B cell (primary cell): ENCODE measurements at regions not wholly inside any gene's neighbourhood (a gene's known extent, or its start where the extent isn't known, plus 50 kb on each side); places are given as distances from the start of the nearest gene placed in this dataset.

Experiments
- ATAC-seq: fragments of 200-7000 bp; cut with Tn5 transposase; one replicate; pipeline ENCODE4 v1.10.0; 2021; ENCODE audit warnings: low read depth, mild to moderate bottlenecking, moderate number of reproducible peaks, moderate library complexity
- CTCF ChIA-PET: fragments of 350-600 bp; sonication (Branson Sonifier 250); formaldehyde crosslinking; loops from one replicate; lab custom pipeline; 2021; ENCODE audit warnings: antibody characterized with exemption, inconsistent platforms; lab: Charles Lee
- POLR2A ChIA-PET: fragments of 350-600 bp; sonication (Branson Sonifier 250); formaldehyde crosslinking; loops from one replicate; lab custom pipeline; 2021; ENCODE audit warnings: antibody characterized with exemption; lab: Charles Lee
- DNase-seq: peaks from one replicate; pipeline ENCODE4 v3.0.0; 2013
- H2AFZ ChIP-seq: 2 replicates; pipeline ENCODE4 v1.6.1; 2012; ENCODE audit warnings: mild to moderate bottlenecking, low read depth, low read length; ENCODE audit not compliant: insufficient read depth, poor library complexity, severe bottlenecking
- H3K27ac ChIP-seq, 2 donors: 1 replicate in 1 of 2; 2 replicates in 1 of 2; pipeline ENCODE4 v1.5.1; 2012 to 2013; ENCODE audit warnings: low read length in 2 of 2, mild to moderate bottlenecking in 2 of 2, moderate library complexity in 1 of 2
- H3K27me3 ChIP-seq, 4 experiments: fragments of 200-600 bp in 1 of 4; sonication (generic) in 1 of 4; replicated peaks in 1 of 4; 1 replicate in 2 of 4; 2 replicates in 2 of 4; pipeline versions ENCODE4 v1.6.1 to v1.7.0; 2013 to 2016; ENCODE audit warnings: low read length in 3 of 4, mild to moderate bottlenecking in 2 of 4, mixed read lengths in 1 of 4, moderate library complexity in 1 of 4; ENCODE audit not compliant: insufficient read depth in 4 of 4, control insufficient read depth in 3 of 4; ENCODE audit errors: control extremely low read depth in 1 of 4
- H3K36me3 ChIP-seq, 2 experiments: replicated peaks in 1 of 2; 1 replicate in 1 of 2; 2 replicates in 1 of 2; pipeline versions ENCODE4 v1.6.1 to v1.7.1; 2013; ENCODE audit warnings: low read length in 1 of 2; ENCODE audit not compliant: insufficient read depth in 2 of 2, control insufficient read depth in 1 of 2; ENCODE audit errors: control extremely low read depth in 1 of 2, extremely low read depth in 1 of 2
- H3K4me1 ChIP-seq, 2 donors: fragments of 200-600 bp in 1 of 2; sonication (generic) in 1 of 2; 1 replicate in 1 of 2; 2 replicates in 1 of 2; pipeline versions ENCODE4 v1.5.1 to v1.6.1; 2013 to 2017; ENCODE audit warnings: low read length in 2 of 2; ENCODE audit not compliant: control insufficient read depth in 2 of 2, insufficient read depth in 2 of 2
- H3K4me2 ChIP-seq: replicated peaks from 2 replicates; pipeline ENCODE3; 2012; ENCODE audit warnings: mild to moderate bottlenecking, low read depth, low read length; ENCODE audit not compliant: poor library complexity, severe bottlenecking
- H3K4me3 ChIP-seq, 5 experiments: fragments of 200-600 bp in 1 of 5; sonication (generic) in 1 of 5; 1 replicate in 3 of 5; 2 replicates in 2 of 5; pipeline versions ENCODE4 v1.5.1 to v1.7.0; 2011 to 2016; ENCODE audit warnings: low read length in 4 of 5, mild to moderate bottlenecking in 4 of 5, low read depth in 2 of 5, control low read depth in 1 of 5, moderate library complexity in 1 of 5; ENCODE audit not compliant: insufficient read depth in 1 of 5; ENCODE audit errors: control extremely low read depth in 1 of 5, extremely low read depth in 1 of 5
- H3K79me2 ChIP-seq: fragments of 200-600 bp; sonication (generic); one replicate; pipeline ENCODE4 v1.6.0; 2016; ENCODE audit warnings: low read length; ENCODE audit not compliant: control insufficient read depth, insufficient read depth
- H3K9ac ChIP-seq: fragments of 200-600 bp; sonication (generic); 2 replicates; pipeline ENCODE4 v1.6.1; 2017; ENCODE audit warnings: mild to moderate bottlenecking, low read length, moderate library complexity
- H3K9me3 ChIP-seq, 3 donors: one replicate each; pipeline versions ENCODE4 v1.6.1 to v1.7.1; 2013; ENCODE audit warnings: low read length in 2 of 3; ENCODE audit not compliant: control insufficient read depth in 2 of 3, insufficient read depth in 1 of 3; ENCODE audit errors: control extremely low read depth in 1 of 3
- H4K20me1 ChIP-seq: 2 replicates; pipeline ENCODE4 v1.6.0; 2012; ENCODE audit warnings: mild to moderate bottlenecking, low read length; ENCODE audit not compliant: insufficient read depth, control insufficient read depth, poor library complexity, severe bottlenecking
- H3K27ac Mint-ChIP-seq: one replicate; pipeline ENCODE4 v1.8.0; 2021; ENCODE audit warnings: mixed read lengths
- H3K27me3 Mint-ChIP-seq: one replicate; pipeline ENCODE4 v1.8.0; 2021; ENCODE audit warnings: mixed read lengths
- H3K4me1 Mint-ChIP-seq: one replicate; pipeline ENCODE4 v1.8.0; 2021; ENCODE audit warnings: mixed read lengths
- H3K4me3 Mint-ChIP-seq: one replicate; pipeline ENCODE4 v1.8.0; 2021; ENCODE audit warnings: mixed read lengths
- H3K9me3 Mint-ChIP-seq: one replicate; pipeline ENCODE4 v1.8.0; 2022; ENCODE audit warnings: mixed read lengths; ENCODE audit not compliant: insufficient read depth
- CTCF ChIP-seq: fragments of 200-600 bp; IDR thresholded peaks from one replicate; pipeline ENCODE4 v1.8.0; 2022; ENCODE audit warnings: antibody characterized with exemption, mild to moderate bottlenecking
- EZH2 ChIP-seq: IDR thresholded peaks from 2 replicates; pipeline ENCODE4 v1.6.1; 2012; ENCODE audit warnings: borderline replicate concordance, low read depth, mild to moderate bottlenecking, moderate library complexity, low read length; ENCODE audit not compliant: insufficient read depth, poor library complexity, severe bottlenecking
- WGBS: methylation state at CpG from one replicate; pipeline ENCODE4 v1.1.5; 2013; ENCODE audit warnings: missing lambda C conversion rate; ENCODE audit not compliant: insufficient coverage; 5-methylcytosine and 5-hydroxymethylcytosine counted together
- intact Hi-C: fragments of 100-400 bp; cut with micrococcal nuclease; formaldehyde crosslinking; loops from one replicate; pipeline ENCODE4 v1.10.0; 2022

GRCh38 chr3:145417678-145418077 is 743.3 kb downstream of the PLOD2 start:
- Histone ChIP-seq H3K9ac (no peak overlapping the region), H3K4me3 (no peak overlapping the region), H3K79me2 (no peaks in the 10 kb centered on the region), H3K4me2 (no peak overlapping the region), H4K20me1 (no peaks in the 10 kb centered on the region), H2AFZ (no peak overlapping the region), H3K9me3 (no peaks in the 10 kb centered on the region), H3K4me1 (no peaks in the 10 kb centered on the region), H3K27me3 (no peaks in the 10 kb centered on the region), H3K36me3 (no peaks in the 10 kb centered on the region), H3K27ac (no peak overlapping the region)
- intact Hi-C loops, result no loop called here
- no peak for DNase-seq
- no CpG with 5 or more reads among the region's 1 CpG for WGBS
- H3K9me3 Mint-ChIP-seq, result no peaks in the 10 kb centered on the region
- TF ChIP-seq CTCF, result no peak
- TF ChIP-seq EZH2, result no peak
- ChIA-PET CTCF (no interaction called here), POLR2A (no interaction called here)
- H3K4me1 Mint-ChIP-seq, result no peaks in the 10 kb centered on the region
- H3K27me3 Mint-ChIP-seq, result no peaks in the 10 kb centered on the region
- no peak overlapping the region for H3K27ac Mint-ChIP-seq
- no peak for ATAC-seq
- no peak overlapping the region for H3K4me3 Mint-ChIP-seq

- WGBS, result no CpG with 5 or more reads among the region's 3 CpGs
- H3K36me3 ChIP-seq, result no peaks in the 10 kb centered on the region
- Mint-ChIP-seq H3K4me3 (no peak overlapping the region), H3K9me3 (no peaks in the 10 kb centered on the region), H3K4me1 (no peaks in the 10 kb centered on the region), H3K27ac (no peak overlapping the region), H3K27me3 (no peaks in the 10 kb centered on the region)
- CTCF ChIA-PET, result no interaction called here
- DNase-seq (no peak), ATAC-seq (no peak)
- H3K4me1 ChIP-seq, result no peaks in the 10 kb centered on the region
- H3K4me3 ChIP-seq, result no peak overlapping the region
- H3K27ac ChIP-seq, result no peak overlapping the region
- H3K27me3 ChIP-seq, result no peaks in the 10 kb centered on the region
- TF ChIP-seq EZH2, result no peak
- no peak for TF ChIP-seq CTCF
- H4K20me1 ChIP-seq, result no peaks in the 10 kb centered on the region
- no peaks in the 10 kb centered on the region for H3K9me3 ChIP-seq
- no peak overlapping the region for H3K9ac ChIP-seq
- POLR2A ChIA-PET, result no interaction called here
- H3K4me2 ChIP-seq, result no peak overlapping the region
- no peaks in the 10 kb centered on the region for H3K79me2 ChIP-seq
- intact Hi-C loops, result no loop called here
- no peak overlapping the region for H2AFZ ChIP-seq
Measured at GRCh38 chr3:145422556-145422955, 738.4 kb downstream of the PLOD2 start.
